ENCODE measurements at regions not wholly inside any gene's neighbourhood (a gene's known extent, or its start where the extent isn't known, plus 50 kb on each side); places are given as distances from the start of the nearest gene placed in this dataset.

DNA sequence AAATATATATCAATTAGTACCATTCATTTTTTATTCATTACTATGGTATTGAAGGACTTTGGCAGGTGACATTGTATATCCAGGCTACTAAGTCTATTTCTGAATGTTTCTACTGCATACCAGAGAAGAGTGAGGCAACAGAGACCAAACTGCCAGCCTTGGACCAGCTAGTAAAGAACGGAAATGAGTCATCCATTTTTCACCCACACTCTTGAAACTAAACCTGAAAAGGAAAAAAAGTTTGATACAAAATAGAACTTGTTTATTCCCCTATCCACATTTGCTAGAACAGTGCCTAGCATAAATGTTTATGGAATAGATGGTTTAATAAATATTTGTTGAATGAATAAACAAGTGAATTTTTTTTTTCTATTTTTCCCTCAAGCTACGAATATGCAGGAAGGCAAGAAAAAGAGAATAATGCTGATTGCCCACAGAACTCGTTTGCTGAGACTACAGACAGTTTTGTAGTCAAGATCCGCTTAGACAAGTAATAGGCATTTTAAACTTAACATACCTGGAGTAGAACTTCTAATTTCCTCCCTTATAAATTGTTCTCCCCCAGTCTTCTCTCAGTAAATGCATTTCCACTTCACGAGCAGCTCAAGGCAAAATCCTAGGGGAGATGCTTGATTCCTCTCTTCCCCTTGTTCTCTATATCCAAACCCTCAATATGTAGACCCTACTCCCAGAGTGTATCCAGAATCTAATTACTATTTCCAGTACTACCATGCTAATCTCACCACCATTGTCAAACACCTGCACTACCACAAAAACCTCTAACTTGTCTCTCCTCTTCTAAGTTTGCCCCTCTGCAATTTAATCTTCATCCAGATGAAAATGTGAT is 146.2 kb upstream of the RASA1 start:
- intact Hi-C loops (cut with micrococcal nuclease) (loop anchor here (1.0 to 5.0 kb wide), 3 partner anchors 30 to 291 kb away; partner anchors contain the start of gene CCNH), dilution Hi-C loops (cut with MboI; ENCODE audit: extremely low pct_ligation_motif_present, low sequenced_read_pairs) (no loop called here)
- H3K4me1 ChIP-seq (ENCODE audit: control insufficient read depth, extremely low read depth, insufficient read depth, low read length), result peaks cover 30% of the 10 kb centered on the region
- BruUV-seq (replicated peaks), result no TSS peak
- TF ChIP-seq POLR2A (IDR thresholded peaks at IDR 0.05; ENCODE audit: low read depth, low read length), result no peak
- TF ChIP-seq GATA2 (IDR thresholded peaks at IDR 0.05; ENCODE audit: insufficient read depth, insufficient read length, low read depth, low read length), result no peak
- peak; percentile 94 for TF ChIP-seq JUN (IDR thresholded peaks at IDR 0.05; ENCODE audit: borderline replicate concordance, insufficient read depth, insufficient read length, low read depth)
- TF ChIP-seq, protein P1, sequence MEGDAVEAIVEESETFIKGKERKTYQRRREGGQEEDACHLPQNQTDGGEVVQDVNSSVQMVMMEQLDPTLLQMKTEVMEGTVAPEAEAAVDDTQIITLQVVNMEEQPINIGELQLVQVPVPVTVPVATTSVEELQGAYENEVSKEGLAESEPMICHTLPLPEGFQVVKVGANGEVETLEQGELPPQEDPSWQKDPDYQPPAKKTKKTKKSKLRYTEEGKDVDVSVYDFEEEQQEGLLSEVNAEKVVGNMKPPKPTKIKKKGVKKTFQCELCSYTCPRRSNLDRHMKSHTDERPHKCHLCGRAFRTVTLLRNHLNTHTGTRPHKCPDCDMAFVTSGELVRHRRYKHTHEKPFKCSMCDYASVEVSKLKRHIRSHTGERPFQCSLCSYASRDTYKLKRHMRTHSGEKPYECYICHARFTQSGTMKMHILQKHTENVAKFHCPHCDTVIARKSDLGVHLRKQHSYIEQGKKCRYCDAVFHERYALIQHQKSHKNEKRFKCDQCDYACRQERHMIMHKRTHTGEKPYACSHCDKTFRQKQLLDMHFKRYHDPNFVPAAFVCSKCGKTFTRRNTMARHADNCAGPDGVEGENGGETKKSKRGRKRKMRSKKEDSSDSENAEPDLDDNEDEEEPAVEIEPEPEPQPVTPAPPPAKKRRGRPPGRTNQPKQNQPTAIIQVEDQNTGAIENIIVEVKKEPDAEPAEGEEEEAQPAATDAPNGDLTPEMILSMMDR (IDR thresholded peaks at IDR 0.05; ENCODE audit: extremely low read depth in 1 of 2, insufficient read depth in 1 of 2, low read depth in 1 of 2, low read length in 2 of 2), result no peak
- TF ChIP-seq EZH2 (IDR thresholded peaks at IDR 0.05; ENCODE audit: borderline replicate concordance, low read depth, low read length, severe bottlenecking), result no peak
- peak; percentile 77 for TF ChIP-seq FOS (IDR thresholded peaks at IDR 0.05; ENCODE audit: borderline replicate concordance, insufficient read depth, low read length)
- TF ChIP-seq, protein P2, sequence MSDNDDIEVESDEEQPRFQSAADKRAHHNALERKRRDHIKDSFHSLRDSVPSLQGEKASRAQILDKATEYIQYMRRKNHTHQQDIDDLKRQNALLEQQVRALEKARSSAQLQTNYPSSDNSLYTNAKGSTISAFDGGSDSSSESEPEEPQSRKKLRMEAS (IDR thresholded peaks at IDR 0.05; ENCODE audit: insufficient read depth, insufficient read length), result no peak
- no peak for TF ChIP-seq MYC (IDR thresholded peaks at IDR 0.05; ENCODE audit: low read depth, low read length)
- peak; percentile 55 for TF ChIP-seq POLR2AphosphoS5 (IDR thresholded peaks at IDR 0.05; ENCODE audit: insufficient read depth, low read depth, low read length)
- H3K9me3 ChIP-seq (replicated peaks; ENCODE audit: control insufficient read depth, insufficient read depth, low read length), result no peaks in the 10 kb centered on the region
- H4K20me1 ChIP-seq (replicated peaks; ENCODE audit: control insufficient read depth, extremely low read depth, insufficient read depth, low read length), result no peaks in the 10 kb centered on the region
- H3K4me3 ChIP-seq (replicated peaks in 1 of 3; ENCODE audit: insufficient read depth in 1 of 3, low read depth in 1 of 3, low read length in 3 of 3), result peak overlapping the region in 1 of 3 experiments; percentile 2
- peak; percentile 84 for FAIRE-seq
- no peaks in the 10 kb centered on the region for H3K79me2 ChIP-seq (ENCODE audit: control insufficient read depth, insufficient read depth, low read length)
- POLR2A ChIA-PET, result interaction anchor here (1.0 to 1.4 kb wide), 2 partner anchors 29 to 146 kb away, joined by 3 to 4 read pairs; partner anchors contain the start of gene RASA1
- CTCF ChIA-PET, result interaction anchor here (1.0 to 2.2 kb wide), 6 partner anchors 14 to 147 kb away, joined by 3 to 16 read pairs (median 3); no protein-coding TSS in a partner anchor
- no peaks in the 10 kb centered on the region for H3K36me3 ChIP-seq (ENCODE audit: control insufficient read depth in 2 of 2, extremely low read depth in 1 of 2, insufficient read depth in 2 of 2, low read length in 2 of 2)
- peak overlapping the region; percentile 98 for H3K27ac ChIP-seq (ENCODE audit: insufficient read depth, low read depth, low read length)
- H3K9ac ChIP-seq (replicated peaks; ENCODE audit: extremely low read depth, insufficient read depth, low read length), result peak overlapping the region; percentile 79
- H2AFZ ChIP-seq (ENCODE audit: low read depth, low read length), result peak overlapping the region; percentile 35
- DNase-seq (ENCODE audit: low read depth, low spot score), result peak; percentile 89
- no peaks in the 10 kb centered on the region for H3K9me1 ChIP-seq (replicated peaks; ENCODE audit: control insufficient read depth, extremely low read depth, insufficient read depth, low read length)
- H3K4me2 ChIP-seq (ENCODE audit: insufficient read depth, low read length), result peak overlapping the region; percentile 89
- H3K27me3 ChIP-seq (ENCODE audit: control insufficient read depth in 2 of 2, insufficient read depth in 2 of 2, low read length in 2 of 2), result no peaks in the 10 kb centered on the region
